Activated CD8-positive, alpha-beta T cell treated with anti-CD3 and anti-CD28 coated beads for 36 hours (primary cell): ENCODE measurements at regions not wholly inside any gene's neighbourhood (a gene's known extent, or its start where the extent isn't known, plus 50 kb on each side); places are given as distances from the start of the nearest gene placed in this dataset.

Experiments used
- ATAC-seq: fragments of 200-7000 bp; cut with Tn5 transposase; one replicate; pipeline ENCODE4 v1.10.0; 2021; ENCODE audit warnings: mild to moderate bottlenecking, moderate library complexity
- CTCF ChIA-PET: fragments of 350-600 bp; sonication (Branson Sonifier 250); formaldehyde crosslinking; loops from one replicate; lab custom pipeline; 2021; ENCODE audit warnings: antibody characterized with exemption; lab: Charles Lee
- POLR2A ChIA-PET: fragments of 350-600 bp; sonication (Branson Sonifier 250); formaldehyde crosslinking; loops from one replicate; lab custom pipeline; 2021; ENCODE audit warnings: antibody characterized with exemption; lab: Charles Lee
- DNase-seq: peaks from one replicate; pipeline ENCODE4 v3.0.0-alpha.2; 2020
- H3K27ac Mint-ChIP-seq: one replicate; pipeline ENCODE4 v1.8.0; 2021; ENCODE audit warnings: mild to moderate bottlenecking, mixed read lengths
- H3K27me3 Mint-ChIP-seq: one replicate; pipeline ENCODE4 v1.8.0; 2021; ENCODE audit warnings: mixed read lengths
- H3K36me3 Mint-ChIP-seq: one replicate; pipeline ENCODE4 v1.8.0; 2021; ENCODE audit warnings: low read depth, mixed read lengths
- H3K4me1 Mint-ChIP-seq: one replicate; pipeline ENCODE4 v1.8.0; 2021; ENCODE audit warnings: low read depth, mixed read lengths
- H3K4me3 Mint-ChIP-seq: one replicate; pipeline ENCODE4 v1.8.0; 2021; ENCODE audit warnings: mild to moderate bottlenecking, moderate library complexity, mixed read lengths
- H3K9me3 Mint-ChIP-seq: one replicate; pipeline ENCODE4 v1.8.0; 2021; ENCODE audit warnings: mixed read lengths
- CTCF ChIP-seq: fragments of 200-600 bp; IDR thresholded peaks from one replicate; pipeline ENCODE4 v1.8.0; 2022; ENCODE audit warnings: antibody characterized with exemption, mild to moderate bottlenecking
- intact Hi-C: fragments of 100-400 bp; cut with micrococcal nuclease; formaldehyde crosslinking; loops from one replicate; pipeline ENCODE4 v1.10.0; 2022

GRCh38 chr1:233452724-233453123, 125.2 kb downstream of the MAP3K21 start:
- Mint-ChIP-seq H3K27me3 (peaks cover 2% of the 10 kb centered on the region), H3K36me3 (no peaks in the 10 kb centered on the region), H3K4me3 (no peak overlapping the region), H3K27ac (no peak overlapping the region), H3K4me1 (no peaks in the 10 kb centered on the region), H3K9me3 (no peaks in the 10 kb centered on the region)
- no peak for DNase-seq
- ChIA-PET POLR2A (no interaction called here), CTCF (no interaction called here)
- no peak for ATAC-seq
- no peak for TF ChIP-seq CTCF
- intact Hi-C loops: no loop called here

DNA sequence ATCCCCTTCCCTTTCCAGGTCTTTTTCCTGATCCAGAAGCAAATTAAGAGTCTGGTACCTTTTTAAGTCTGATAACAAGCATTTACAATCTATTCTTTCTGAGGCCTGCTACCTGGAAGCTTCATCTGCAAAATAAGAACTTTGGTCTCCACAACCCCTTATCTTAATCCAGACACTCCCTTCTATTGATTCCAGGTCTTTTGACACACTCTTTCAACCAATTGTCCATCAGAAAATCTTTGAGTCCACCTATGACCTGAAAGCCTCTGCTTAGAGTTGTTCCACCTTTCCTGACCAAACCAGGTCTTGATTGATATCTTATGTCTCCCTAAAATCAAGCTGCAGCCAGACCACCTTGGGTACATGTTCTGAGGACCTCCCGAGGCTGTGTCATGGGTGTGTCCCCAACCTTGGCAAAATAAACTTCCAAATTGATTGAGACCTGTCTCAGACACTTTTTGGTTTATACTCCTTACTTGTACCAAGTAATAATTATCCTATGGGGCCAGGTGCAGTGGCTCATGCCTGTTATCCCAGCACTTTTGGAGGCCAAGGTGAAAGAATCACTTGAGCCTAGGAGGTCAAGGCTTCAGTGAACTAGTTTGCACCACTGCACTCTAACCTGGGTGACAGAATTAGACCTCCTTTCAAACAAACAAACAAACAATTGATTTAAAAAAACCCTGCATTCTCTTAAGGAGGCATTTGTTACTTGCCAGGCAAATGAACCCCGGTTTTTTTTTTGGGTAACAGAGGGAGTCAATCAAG, 126.1 kb downstream of the MAP3K21 start:
- peaks cover 2% of the 10 kb centered on the region for H3K27me3 Mint-ChIP-seq
- ChIA-PET POLR2A (no interaction called here), CTCF (no interaction called here)
- H3K36me3 Mint-ChIP-seq: no peaks in the 10 kb centered on the region
- TF ChIP-seq CTCF: no peak
- intact Hi-C loops: no loop called here
- H3K4me1 Mint-ChIP-seq: no peaks in the 10 kb centered on the region
- ATAC-seq (no peak), DNase-seq (no peak)
- no peak overlapping the region for H3K4me3 Mint-ChIP-seq
- H3K9me3 Mint-ChIP-seq: no peaks in the 10 kb centered on the region
- no peak overlapping the region for H3K27ac Mint-ChIP-seq

- no peaks in the 10 kb centered on the region for H3K4me1 Mint-ChIP-seq
- POLR2A ChIA-PET: no interaction called here
- H3K4me3 Mint-ChIP-seq: no peak overlapping the region
- no peak for ATAC-seq
- H3K36me3 Mint-ChIP-seq: no peaks in the 10 kb centered on the region
- peaks cover 2% of the 10 kb centered on the region for H3K27me3 Mint-ChIP-seq
- DNase-seq: peak; percentile 6
- no peak overlapping the region for H3K27ac Mint-ChIP-seq
- TF ChIP-seq CTCF: no peak
- intact Hi-C loops: no loop called here
- no peaks in the 10 kb centered on the region for H3K9me3 Mint-ChIP-seq
- CTCF ChIA-PET: no interaction called here
Measured at GRCh38 chr1:233459470-233459945, 132.0 kb downstream of the MAP3K21 start.

DNA sequence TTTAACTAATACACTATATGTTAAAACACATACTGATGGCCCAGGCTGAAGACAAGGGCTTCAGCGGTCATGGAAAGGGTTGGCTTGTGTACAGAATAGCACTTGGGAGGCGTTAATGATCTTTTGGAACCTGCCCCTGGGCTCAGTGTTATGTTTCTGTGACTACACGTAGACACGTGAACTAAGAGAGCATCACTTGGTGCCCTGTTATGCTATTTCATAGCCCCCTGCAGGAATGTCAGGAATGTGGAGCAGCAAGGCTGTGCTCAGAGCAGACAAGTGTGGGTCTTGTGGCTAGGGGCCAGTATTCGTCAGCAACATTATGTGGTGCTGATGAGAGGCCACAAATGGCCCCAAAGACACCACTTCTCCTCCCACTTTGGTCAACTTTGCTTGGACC, 132.4 kb downstream of the MAP3K21 start:
- ChIA-PET CTCF (no interaction called here), POLR2A (no interaction called here)
- TF ChIP-seq CTCF: no peak
- Mint-ChIP-seq H3K27ac (no peak overlapping the region), H3K4me3 (no peak overlapping the region), H3K36me3 (no peaks in the 10 kb centered on the region), H3K27me3 (peaks cover 2% of the 10 kb centered on the region), H3K9me3 (no peaks in the 10 kb centered on the region), H3K4me1 (no peaks in the 10 kb centered on the region)
- DNase-seq (no peak), ATAC-seq (no peak)
- intact Hi-C loops: no loop called here

DNA sequence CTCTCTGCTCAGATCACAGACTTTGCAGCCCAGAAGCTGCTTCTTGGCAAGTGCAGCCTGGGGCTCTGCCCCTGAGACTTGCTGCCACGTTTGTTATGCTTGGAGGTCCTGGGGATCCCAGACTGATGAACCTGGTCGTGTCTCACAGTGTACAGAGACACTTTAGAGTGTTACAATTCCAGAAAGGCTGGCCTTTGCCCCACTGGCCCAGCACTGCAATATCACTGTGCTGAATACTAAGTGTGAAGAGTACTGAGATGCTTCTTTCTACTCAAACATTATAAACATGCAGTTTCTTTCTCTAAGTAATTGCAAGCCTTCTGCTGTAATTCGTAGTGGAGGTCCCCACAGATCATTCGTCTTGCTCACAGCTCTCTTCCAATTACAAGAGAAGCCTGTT, 133.2 kb downstream of the MAP3K21 start:
- H3K9me3 Mint-ChIP-seq: no peaks in the 10 kb centered on the region
- no peak overlapping the region for H3K4me3 Mint-ChIP-seq
- no peak for DNase-seq
- H3K27ac Mint-ChIP-seq: no peak overlapping the region
- no peak for TF ChIP-seq CTCF
- ATAC-seq: no peak
- peaks cover 2% of the 10 kb centered on the region for H3K27me3 Mint-ChIP-seq
- H3K36me3 Mint-ChIP-seq: no peaks in the 10 kb centered on the region
- CTCF ChIA-PET: no interaction called here
- no peaks in the 10 kb centered on the region for H3K4me1 Mint-ChIP-seq
- intact Hi-C loops: no loop called here
- POLR2A ChIA-PET: no interaction called here
